ENCODE measurements at regions not wholly inside any gene's neighbourhood (a gene's known extent, or its start where the extent isn't known, plus 50 kb on each side); places are given as distances from the start of the nearest gene placed in this dataset.
"Not testable (repeated sequence)": the region's sequence is repeated elsewhere in the genome, so short reads cannot be mapped to it uniquely, and the experiment has no call there.

- no peak for DNase-seq
Measured at GRCh38 chr9:38153152-38153909, 84.3 kb upstream of the SHB start.

GRCh38 chr9:38149647-38150046 is 80.6 kb upstream of the SHB start:
- DNase-seq = no peak

GRCh38 chr9:38146844-38147243 is 77.8 kb upstream of the SHB start:
- DNase-seq = no peak

DNA sequence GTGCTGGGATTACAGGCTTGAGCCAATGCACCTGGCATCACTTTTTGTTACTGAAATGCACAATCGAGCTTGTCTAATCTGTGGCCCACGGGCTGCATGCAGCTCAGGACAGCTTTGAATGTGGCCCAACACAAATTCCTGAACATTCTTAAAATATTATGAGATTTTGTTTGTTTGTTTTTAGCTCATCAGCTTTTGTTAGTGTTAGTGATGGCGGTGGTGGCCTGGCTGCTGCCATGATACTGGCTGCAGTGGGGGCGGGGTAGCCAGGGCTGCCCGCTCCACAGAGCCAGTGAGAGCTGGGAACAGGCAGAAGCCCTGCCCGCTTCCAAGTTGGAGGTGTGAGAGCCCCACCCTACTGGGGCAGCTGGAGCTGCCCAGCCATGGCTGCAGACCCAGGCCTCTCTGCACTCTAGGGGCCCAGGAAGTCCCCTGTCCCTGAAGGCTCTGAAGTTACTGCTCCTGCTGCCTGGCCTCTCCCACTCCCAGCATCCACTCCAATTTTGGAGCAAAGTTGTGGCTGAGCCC is 76.6 kb upstream of the SHB start:
- DNase-seq = no peak

- DNase-seq = no peak
Measured at GRCh38 chr9:38144421-38144820, 75.4 kb upstream of the SHB start.

DNA sequence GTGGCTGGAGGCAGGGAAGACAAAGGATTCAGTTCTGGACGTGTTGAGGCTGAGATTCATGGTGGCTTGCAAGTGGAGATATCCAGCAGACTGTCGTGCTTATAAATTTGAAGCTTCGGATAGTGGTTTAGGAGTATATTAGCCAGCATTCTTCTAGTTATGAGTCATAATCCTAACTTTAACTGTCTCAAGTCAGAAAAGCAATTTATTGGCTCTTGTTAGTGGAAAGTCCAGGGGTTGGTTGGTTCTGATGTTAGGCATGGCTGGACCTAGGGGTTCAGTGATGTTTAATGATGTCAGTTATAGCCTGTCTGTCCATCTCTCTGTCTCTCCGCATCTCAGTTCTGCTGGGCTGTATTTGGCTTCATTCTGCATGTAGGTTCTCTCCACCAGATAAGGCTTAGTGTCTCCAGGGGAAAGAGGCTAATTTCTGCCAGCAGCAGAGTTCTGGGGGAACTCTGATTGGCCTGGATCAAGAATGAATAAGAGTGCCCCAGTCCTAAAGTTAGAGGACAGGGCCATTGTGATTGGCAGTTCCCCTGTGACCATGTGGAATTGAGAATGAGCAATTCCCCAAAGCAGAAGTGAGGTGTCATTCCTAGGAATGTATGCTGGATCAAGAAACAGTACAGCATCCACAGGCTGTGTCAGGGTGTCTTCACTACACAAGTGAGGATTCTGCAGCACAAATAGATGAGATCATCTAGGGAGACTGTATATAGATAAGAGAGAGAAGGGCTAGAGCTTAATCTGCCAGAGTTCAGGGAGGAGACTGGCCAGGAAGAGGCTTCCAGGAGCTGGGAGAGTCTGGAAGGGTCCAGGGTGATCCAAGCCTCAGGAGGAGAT is 72.9 kb upstream of the SHB start:
- DNase-seq = no peak

DNA sequence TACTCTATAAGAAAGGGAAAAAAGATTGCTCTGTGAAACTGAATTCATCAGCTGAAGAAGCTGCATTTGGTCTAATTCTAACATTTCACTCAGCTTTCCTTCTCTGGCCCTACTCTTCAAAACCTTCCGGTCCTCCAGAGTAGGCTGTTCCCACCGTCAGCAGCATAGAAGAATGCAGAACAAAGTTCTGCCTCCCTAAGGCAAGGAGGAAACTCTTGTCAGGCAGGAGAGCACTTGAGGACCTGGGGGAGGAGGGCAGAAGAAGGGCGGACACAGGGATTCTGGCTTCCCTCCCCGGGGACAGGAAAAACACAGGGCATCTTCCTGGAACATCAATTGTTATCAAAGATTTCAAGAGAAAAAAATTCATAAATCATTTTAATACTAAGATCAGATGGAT is 69.2 kb upstream of the SHB start:
- no peak for DNase-seq

GRCh38 chr9:38137342-38137741 is 68.3 kb upstream of the SHB start:
- no peak for DNase-seq

- DNase-seq = no peak
Measured at GRCh38 chr9:38136386-38136785, 67.4 kb upstream of the SHB start.

DNA sequence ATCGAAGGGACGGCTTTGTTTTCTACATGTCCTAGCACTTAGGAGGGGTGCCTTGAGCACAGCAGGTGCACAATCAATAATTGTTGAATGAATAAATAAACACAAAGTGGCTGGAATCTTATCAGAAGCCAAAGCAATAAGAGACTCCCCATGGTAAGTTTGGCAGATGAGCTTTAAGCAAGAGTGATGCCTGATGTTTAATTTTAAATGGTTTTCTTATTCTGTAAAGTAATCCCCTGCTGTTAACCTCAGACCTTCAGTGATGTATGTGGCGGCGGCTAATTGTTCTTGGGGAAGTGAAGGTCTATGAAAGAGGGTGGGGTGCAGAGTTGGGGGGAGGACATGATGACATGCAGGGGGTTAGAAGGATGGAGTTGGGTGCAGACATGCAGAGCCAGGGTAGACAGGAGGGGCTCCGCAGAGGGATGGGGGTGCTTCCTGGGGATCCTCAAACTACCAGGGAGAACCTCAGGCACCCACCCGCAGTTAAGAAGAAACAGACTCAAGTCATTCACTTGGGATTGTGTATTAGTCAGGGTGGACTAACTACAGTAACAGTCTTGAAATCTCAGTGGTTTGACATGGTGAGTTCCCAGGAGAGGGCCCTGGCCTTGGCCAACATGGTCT is 65.7 kb upstream of the SHB start:
- DNase-seq = no peak

DNA sequence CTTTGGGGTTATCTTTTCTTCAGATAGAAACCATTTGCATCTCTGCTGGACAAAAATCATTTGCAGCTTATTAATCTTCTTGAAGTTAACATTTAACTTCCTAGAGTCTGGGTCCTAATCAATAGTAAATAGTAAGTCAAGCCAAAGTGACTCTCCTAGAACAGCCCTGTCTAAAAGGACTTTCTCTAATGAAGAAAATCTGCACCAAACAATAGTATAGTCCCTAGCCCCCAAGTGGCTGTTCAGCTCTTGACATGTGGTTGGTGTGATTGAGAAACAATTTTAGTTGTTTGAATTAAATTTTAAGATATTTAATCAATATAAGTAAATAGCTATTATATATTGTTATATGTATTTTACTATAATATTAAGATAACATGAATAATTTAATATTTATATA is 64.6 kb upstream of the SHB start:
- no peak for DNase-seq

DNA sequence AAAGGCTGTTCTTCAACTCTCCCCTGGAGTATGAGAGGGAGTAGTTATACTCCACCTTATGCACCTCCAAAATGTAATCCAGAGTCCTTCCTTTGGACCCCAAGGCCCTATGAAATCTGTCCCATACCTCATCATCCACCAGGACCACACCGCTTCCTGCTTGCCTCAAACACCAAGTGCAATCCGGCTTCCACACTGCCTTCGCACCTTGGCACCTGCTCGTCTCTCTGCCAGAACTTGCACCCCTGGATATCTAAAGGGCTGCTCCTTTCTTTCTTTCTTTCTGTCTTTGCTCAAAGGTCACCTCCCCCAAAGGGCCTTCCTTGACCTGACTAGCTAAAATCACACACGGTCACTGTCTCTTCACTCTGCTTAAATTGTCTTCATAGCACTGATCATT is 63.9 kb upstream of the SHB start:
- no peak for DNase-seq

DNA sequence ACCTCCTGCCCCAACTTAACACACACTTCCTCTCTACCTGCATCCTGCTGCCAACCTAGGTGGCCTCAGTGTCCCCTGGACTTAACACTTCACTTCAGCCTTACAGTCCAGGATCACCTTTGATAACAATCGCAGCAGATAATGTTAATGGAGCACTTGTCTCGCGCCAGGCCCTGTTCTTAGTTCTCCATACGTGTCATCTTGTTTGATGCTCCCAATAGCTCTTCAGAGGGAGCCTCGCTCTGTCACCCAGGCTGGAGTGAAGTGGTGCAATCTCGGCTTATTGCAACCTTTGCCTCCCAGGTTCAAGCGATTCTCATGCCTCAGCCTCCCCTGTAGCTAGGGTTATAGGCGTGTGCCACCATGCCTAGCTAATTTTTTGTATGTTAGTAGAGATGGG is 62.7 kb upstream of the SHB start:
- no peak for DNase-seq

DNA sequence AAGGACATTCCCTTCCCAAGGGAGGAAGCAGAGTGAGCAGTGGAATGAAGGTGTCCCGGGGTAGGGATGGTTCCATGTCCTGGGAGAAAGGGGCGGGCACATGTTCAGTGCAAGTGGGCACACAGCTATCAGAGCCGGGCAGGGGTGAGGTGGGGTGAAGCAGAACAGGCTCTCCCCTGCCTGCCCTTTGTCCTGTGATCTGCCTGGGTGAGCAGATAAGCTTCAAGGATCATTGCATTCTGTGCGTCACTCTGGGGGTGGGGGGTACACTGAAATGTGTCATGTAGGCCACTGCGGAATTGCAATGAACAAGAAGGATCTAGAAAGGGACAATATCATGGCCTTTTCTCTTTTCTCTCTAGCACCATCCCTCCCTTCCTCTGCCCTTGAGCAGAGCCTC is 61.7 kb upstream of the SHB start:
- DNase-seq = no peak

GRCh38 chr9:38129366-38129765 is 60.3 kb upstream of the SHB start:
- DNase-seq = no peak

GRCh38 chr9:38128752-38129270 is 59.8 kb upstream of the SHB start:
- DNase-seq = no peak

DNA sequence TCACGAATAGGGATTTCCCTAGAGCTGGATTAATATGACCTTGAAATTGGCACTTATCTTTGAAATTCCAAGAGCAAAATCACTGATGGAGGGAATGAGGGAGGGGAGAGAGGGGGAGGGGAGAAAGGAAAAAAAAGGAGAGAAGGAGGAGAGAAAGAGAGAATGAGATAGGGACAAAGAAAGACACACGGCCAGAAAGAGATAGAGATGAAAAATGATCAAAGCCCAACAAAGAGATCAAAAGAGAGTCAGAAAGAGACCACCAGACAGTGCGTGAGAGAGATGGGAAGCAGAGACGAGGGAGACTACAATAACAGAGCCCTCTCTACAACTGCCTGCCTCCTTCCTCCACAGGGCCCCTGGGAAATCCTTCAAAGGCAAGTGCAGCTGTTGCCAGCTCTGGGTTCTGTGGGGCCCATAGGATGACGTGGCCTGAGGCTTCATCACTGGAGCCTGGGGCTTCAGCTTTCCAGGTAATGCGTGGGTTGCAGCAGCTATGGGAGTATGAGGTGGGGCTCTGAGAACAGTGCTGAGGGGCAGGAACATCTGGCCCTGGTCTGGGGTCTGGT is 58.3 kb upstream of the SHB start:
- DNase-seq = no peak

DNA sequence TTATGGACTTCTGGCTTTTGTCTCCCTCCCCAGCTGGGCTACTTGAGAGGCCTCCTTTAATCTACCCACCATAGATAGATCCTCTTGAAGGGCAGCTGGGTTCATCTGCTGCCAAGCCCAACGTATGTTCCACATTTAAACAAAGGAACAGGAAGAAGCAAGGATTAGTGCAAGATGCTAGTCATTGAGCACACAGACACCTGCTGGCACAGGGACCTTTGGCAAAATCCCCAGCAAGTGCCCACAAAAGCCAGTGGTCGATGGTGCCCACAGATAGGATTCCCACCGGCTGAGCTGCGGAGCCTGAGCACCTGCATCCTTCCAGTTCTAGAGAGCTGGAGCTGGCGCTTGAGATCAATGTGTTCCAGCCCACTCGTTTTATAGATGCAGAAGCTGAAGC is 57.7 kb upstream of the SHB start:
- DNase-seq = no peak

GRCh38 chr9:38125889-38126288 is 56.9 kb upstream of the SHB start:
- no peak for DNase-seq

DNA sequence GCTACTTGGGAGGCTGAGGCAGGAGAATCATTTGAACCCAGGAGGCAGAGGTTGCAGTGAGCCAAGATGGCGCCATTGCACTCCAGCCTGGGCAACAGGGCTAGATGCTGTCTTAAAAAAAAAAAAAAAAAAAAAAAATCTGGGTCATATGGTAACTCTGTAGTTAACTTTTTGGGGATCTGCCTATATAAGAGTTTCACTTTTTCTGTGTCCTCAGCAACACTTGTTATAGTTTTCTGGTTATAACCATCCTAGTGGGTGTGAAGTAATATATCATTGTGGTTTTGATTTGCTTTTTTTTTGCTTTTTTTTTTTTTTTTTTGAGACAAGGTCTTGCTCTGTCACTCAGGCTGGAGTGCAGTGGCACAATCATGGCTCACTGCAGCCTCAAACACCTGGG is 54.3 kb upstream of the SHB start:
- DNase-seq = not testable (repeated sequence)

DNA sequence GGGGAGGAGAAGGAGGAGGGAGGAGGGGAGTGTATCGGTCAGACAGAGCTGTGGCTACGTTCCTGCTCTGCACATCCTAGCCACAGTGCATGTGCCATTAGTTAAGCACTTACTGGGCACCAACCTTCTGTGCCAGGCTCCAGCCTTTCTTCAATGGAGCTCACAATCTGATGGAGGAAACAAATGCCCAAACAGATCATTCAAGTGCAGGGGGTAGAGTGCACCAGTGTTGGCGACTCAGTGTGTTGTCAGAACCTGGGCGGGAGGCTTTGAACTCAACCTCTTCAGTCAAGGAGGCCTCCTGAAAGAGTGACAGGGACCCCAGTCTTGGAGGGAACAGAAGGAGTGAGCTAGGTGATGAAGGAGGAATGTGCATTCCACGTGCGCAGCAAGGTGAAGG is 51.9 kb upstream of the SHB start:
- no peak for DNase-seq

GRCh38 chr9:38119560-38120236 is 50.7 kb upstream of the SHB start:
- no peak for DNase-seq

All from activated naive CD4-positive, alpha-beta T cell treated with Interleukin-2 at 50 U/mL for 16 hours (primary cell).